K562 (cell line): ENCODE measurements at regions not wholly inside any gene's neighbourhood (a gene's known extent, or its start where the extent isn't known, plus 50 kb on each side); places are given as distances from the start of the nearest gene placed in this dataset.

Source experiments
- ATAC-seq: fragments of 200-7000 bp; cut with Tn5 transposase; 3 replicates; pipeline ENCODE4 v1.9.1; 2020; ENCODE audit warnings: moderate library complexity
- BruUV-seq: library from RNA; stranded (reverse); fragments of 400-500 nt; replicated peaks from 2 replicates; lab custom pipeline; 2021; lab: Mats Ljungman, UMichigan
- CTCF ChIA-PET: fragments of 300-600 bp; formaldehyde crosslinking; extraction: SDS; loops from one replicate; lab custom pipeline; 2021; ENCODE audit warnings: low intra/inter-chr PET ratio; lab: Yijun Ruan, JAX
- POLR2A ChIA-PET: fragments of 300-600, 350-650 bp; sonication (Branson Sonifier 250); formaldehyde crosslinking; extraction: SDS; loops from one replicate; lab custom pipeline; 2021; ENCODE audit warnings: antibody characterized with exemption, inconsistent platforms; lab: Yijun Ruan, JAX
- DNase-seq, 4 experiments: peaks; one replicate each; pipeline versions ENCODE4 v3.0.0 to v3.0.0-alpha.2; 2011 to 2018; ENCODE audit warnings: low spot score in 3 of 4, mixed read lengths in 3 of 4; ENCODE audit errors: extremely low read depth in 1 of 4
- FAIRE-seq: peaks from 2 replicates; lab custom pipeline; 2011; peaks lifted over from hg19 to GRCh38; lab: Jason Lieb, UNC
- H2AFZ ChIP-seq: 2 replicates; pipeline ENCODE4 v1.6.0; 2011; ENCODE audit warnings: low read depth, low read length, control low read depth, inconsistent platforms
- H3K27ac ChIP-seq: fragments of 200-600 bp; 3 replicates; pipeline ENCODE4 v1.8.0; 2011; ENCODE audit warnings: low read depth, mild to moderate bottlenecking, control low read depth, inconsistent platforms, low read length, moderate library complexity, mixed read lengths; ENCODE audit errors: extremely low read depth
- H3K27me3 ChIP-seq, 2 experiments: fragments of 300-600 bp in 1 of 2; 2 replicates in 1 of 2; 3 replicates in 1 of 2; pipeline versions ENCODE4 v1.6.0 to v1.8.0; 2011; ENCODE audit warnings: inconsistent platforms in 2 of 2, low read length in 2 of 2, mild to moderate bottlenecking in 1 of 2, mixed read lengths in 1 of 2, moderate library complexity in 1 of 2; ENCODE audit not compliant: control insufficient read depth in 2 of 2, insufficient read depth in 2 of 2
- H3K36me3 ChIP-seq: fragments of 300-600 bp; 3 replicates; pipeline ENCODE4 v1.8.0; 2011; ENCODE audit warnings: mild to moderate bottlenecking, low read length, inconsistent platforms; ENCODE audit not compliant: control insufficient read depth, insufficient read depth
- H3K4me1 ChIP-seq, 2 experiments: fragments of 200-600 bp in 1 of 2; replicated peaks in 1 of 2; 2 replicates in 1 of 2; 3 replicates in 1 of 2; pipeline versions ENCODE4 v1.5.1 to v1.8.0; 2011; ENCODE audit warnings: inconsistent platforms in 2 of 2, low read length in 2 of 2, mild to moderate bottlenecking in 1 of 2, mixed read lengths in 1 of 2, moderate library complexity in 1 of 2; ENCODE audit not compliant: control insufficient read depth in 2 of 2, insufficient read depth in 2 of 2
- H3K4me2 ChIP-seq: 2 replicates; pipeline ENCODE4 v1.6.1; 2011; ENCODE audit warnings: low read length, control low read depth, inconsistent platforms, mixed read lengths; ENCODE audit not compliant: insufficient read depth
- H3K4me3 ChIP-seq: fragments of 200-600 bp; sonication (generic), shearing (Covaris generic); 2 replicates; pipeline ENCODE4 v1.5.1; 2016; ENCODE audit warnings: control low read depth, inconsistent platforms
- H3K79me2 ChIP-seq: fragments of 200-600 bp; 3 replicates; pipeline ENCODE4 v1.8.0; 2011; ENCODE audit warnings: low read length, inconsistent platforms; ENCODE audit not compliant: control insufficient read depth, insufficient read depth
- H3K9ac ChIP-seq, 2 experiments: 2 replicates each; pipeline versions ENCODE4 v1.6.0 to v1.6.1; 2011; ENCODE audit warnings: low read depth in 2 of 2, low read length in 2 of 2, control low read depth in 1 of 2, inconsistent platforms in 1 of 2, mild to moderate bottlenecking in 1 of 2, mixed read lengths in 1 of 2; ENCODE audit not compliant: insufficient read depth in 1 of 2
- H3K9me1 ChIP-seq: one replicate; pipeline ENCODE4 v1.6.0; 2011; ENCODE audit warnings: inconsistent platforms, mild to moderate bottlenecking, low read length, moderate library complexity; ENCODE audit not compliant: control insufficient read depth, insufficient read depth
- H3K9me3 ChIP-seq: replicated peaks from 2 replicates; pipeline ENCODE4 v1.5.1; 2011; ENCODE audit warnings: low read depth, low read length, inconsistent platforms; ENCODE audit not compliant: control insufficient read depth, insufficient read depth
- H4K20me1 ChIP-seq: replicated peaks from 2 replicates; pipeline ENCODE4 v1.6.1; 2011; ENCODE audit warnings: low read length, inconsistent platforms, mixed read lengths; ENCODE audit not compliant: control insufficient read depth, insufficient read depth
- ASH1L ChIP-seq: fragments of 450-650 bp; IDR thresholded peaks from 2 replicates; pipeline ENCODE4 v1.6.1; 2018; ENCODE audit warnings: borderline replicate concordance, mild to moderate bottlenecking, low read depth; ENCODE audit not compliant: partially characterized antibody
- CAMTA2 ChIP-seq: fragments of 250-450 bp; sonication (Bioruptor Pico); conservative IDR thresholded peaks from 2 replicates; pipeline ENCODE4 v1.5.1; 2022
- CSDE1 ChIP-seq, 2 experiments: fragments of 450-650 bp; IDR thresholded peaks; 2 replicates each; pipeline ENCODE4 v1.6.1; 2016; ENCODE audit warnings: mild to moderate bottlenecking in 1 of 2
- FOXP1 ChIP-seq: sonication (generic); formaldehyde crosslinking; IDR thresholded peaks from 2 replicates; pipeline ENCODE4 v1.8.0; 2022; ENCODE audit warnings: mild to moderate bottlenecking, missing genetic modification reagents
- HDAC8 ChIP-seq: fragments of 450-650 bp; IDR thresholded peaks from 2 replicates; pipeline ENCODE4 v1.6.1; 2016; ENCODE audit warnings: mild to moderate bottlenecking, missing genetic modification characterization, moderate library complexity, missing compliant biosample characterization
- PHF8 ChIP-seq: fragments of 200-600 bp; sonication (generic); IDR thresholded peaks from 2 replicates; pipeline ENCODE4 v1.6.1; 2012; ENCODE audit warnings: mixed run types, mild to moderate bottlenecking, inconsistent platforms, low read length, moderate library complexity, borderline replicate concordance
- ZC3H8 ChIP-seq: fragments of 450-650 bp; IDR thresholded peaks from 2 replicates; pipeline ENCODE4 v1.6.1; 2017
- ZNF175 ChIP-seq: fragments of 200-800 bp; sonication (Bioruptor generic); IDR thresholded peaks from 2 replicates; pipeline ENCODE4 v1.6.1; 2016; ENCODE audit warnings: low read depth, mild to moderate bottlenecking, missing genetic modification characterization, missing compliant biosample characterization
- ZNF830 ChIP-seq: fragments of 250-450 bp; sonication (Bioruptor Pico); IDR thresholded peaks from 2 replicates; pipeline ENCODE4 v1.5.0; 2021; ENCODE audit warnings: mild to moderate bottlenecking
- WGBS: fragments of 100-300 bp; shearing (Covaris generic); methylation state at CpG from one replicate; pipeline ENCODE4 v1.1.6; 2016; ENCODE audit warnings: low coverage, mixed read lengths; ENCODE audit not compliant: insufficient coverage; ENCODE audit errors: missing lambda C conversion rate; 5-methylcytosine and 5-hydroxymethylcytosine counted together
- in situ Hi-C: fragments of 300-500 bp; cut with MboI; formaldehyde crosslinking; loops from 4 replicates; pipeline ENCODE4 v1.15.0; 2018; ENCODE audit warnings: inconsistent platforms, mixed read lengths
- intact Hi-C: fragments of 100-400 bp; cut with micrococcal nuclease; formaldehyde crosslinking; loops from 2 replicates; pipeline ENCODE4 v1.14.2; 2022
- TF ChIP-seq, protein P1 (sequence below): fragments of 250-450 bp; sonication (Bioruptor Pico); IDR thresholded peaks from 2 replicates; pipeline ENCODE4 v1.4.0; 2020
- TF ChIP-seq, protein P2 (sequence below): sonication (generic); formaldehyde crosslinking; IDR thresholded peaks from 2 replicates; pipeline ENCODE4 v1.8.0; 2022; ENCODE audit warnings: mild to moderate bottlenecking, missing genetic modification reagents
- TF ChIP-seq, protein P3 (sequence below): fragments of 250-450 bp; sonication (Bioruptor Pico); IDR thresholded peaks from 2 replicates; pipeline ENCODE4 v1.8.0; 2022; ENCODE audit warnings: moderate library complexity, mild to moderate bottlenecking, inconsistent platforms
- TF ChIP-seq, protein P4 (sequence below): sonication (generic); formaldehyde crosslinking; IDR thresholded peaks from 2 replicates; pipeline ENCODE4 v1.9.0; 2022; ENCODE audit warnings: mild to moderate bottlenecking, missing genetic modification reagents
- TF ChIP-seq, protein P5 (sequence below): IDR thresholded peaks from 2 replicates; pipeline ENCODE4 v1.6.1; 2014; ENCODE audit warnings: antibody characterized with exemption

DNA sequence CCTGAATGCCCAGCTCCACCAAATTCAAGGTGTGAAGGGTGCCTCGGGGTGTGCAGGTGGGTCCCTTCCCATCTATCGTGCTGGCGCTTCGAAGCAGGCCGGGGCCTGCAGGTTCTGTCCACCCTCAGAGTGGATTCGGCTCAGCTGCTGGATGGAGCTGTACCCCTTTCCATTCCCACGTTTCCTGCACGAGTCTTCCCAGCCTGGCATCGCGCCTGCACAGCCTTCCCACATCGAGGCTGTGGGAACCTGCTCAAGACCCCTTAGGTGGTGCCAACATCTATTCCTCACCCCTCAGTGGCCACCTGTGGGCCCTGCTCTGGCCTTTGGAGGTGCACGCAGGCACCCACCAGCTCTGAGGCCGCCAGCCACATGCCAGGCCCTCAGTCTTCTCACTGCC, 65.7 kb downstream of the PDCL3 start:
- no peaks in the 10 kb centered on the region for H4K20me1 ChIP-seq
- DNase-seq (no peak), ATAC-seq (no peak), FAIRE-seq (no peak)
- no peaks in the 10 kb centered on the region; a peak in 1 of 5 replicates for H3K4me1 ChIP-seq
- H3K4me2 ChIP-seq, result no peak overlapping the region
- peaks cover 18 to 61% of the 10 kb centered on the region in 2 experiments for H3K27me3 ChIP-seq
- BruUV-seq, result no TSS peak
- in situ Hi-C loops, result no loop called here
- H3K9me1 ChIP-seq, result no peaks in the 10 kb centered on the region
- POLR2A ChIA-PET, result no interaction called here
- no peak overlapping the region for H3K27ac ChIP-seq
- H3K36me3 ChIP-seq, result no peaks in the 10 kb centered on the region
- WGBS, result 1% methylated on average over 13 of the region's 13 CpGs
- intact Hi-C loops, result no loop called here
- H3K9ac ChIP-seq, result no peak overlapping the region; a peak in 1 of 4 replicates
- TF ChIP-seq CSDE1 (IDR thresholded peaks at IDR 0.05), result no peak
- TF ChIP-seq ZNF830, result no peak
- TF ChIP-seq, protein P1, sequence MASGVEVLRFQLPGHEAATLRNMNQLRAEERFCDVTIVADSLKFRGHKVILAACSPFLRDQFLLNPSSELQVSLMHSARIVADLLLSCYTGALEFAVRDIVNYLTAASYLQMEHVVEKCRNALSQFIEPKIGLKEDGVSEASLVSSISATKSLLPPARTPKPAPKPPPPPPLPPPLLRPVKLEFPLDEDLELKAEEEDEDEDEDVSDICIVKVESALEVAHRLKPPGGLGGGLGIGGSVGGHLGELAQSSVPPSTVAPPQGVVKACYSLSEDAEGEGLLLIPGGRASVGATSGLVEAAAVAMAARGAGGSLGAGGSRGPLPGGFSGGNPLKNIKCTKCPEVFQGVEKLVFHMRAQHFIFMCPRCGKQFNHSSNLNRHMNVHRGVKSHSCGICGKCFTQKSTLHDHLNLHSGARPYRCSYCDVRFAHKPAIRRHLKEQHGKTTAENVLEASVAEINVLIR (CRISPR knock-in tag), result no peak
- TF ChIP-seq ZNF175, result no peak
- no peak for TF ChIP-seq ZC3H8
- no peak for TF ChIP-seq ASH1L
- no peak for TF ChIP-seq HDAC8 (tag)
- TF ChIP-seq, protein P2, sequence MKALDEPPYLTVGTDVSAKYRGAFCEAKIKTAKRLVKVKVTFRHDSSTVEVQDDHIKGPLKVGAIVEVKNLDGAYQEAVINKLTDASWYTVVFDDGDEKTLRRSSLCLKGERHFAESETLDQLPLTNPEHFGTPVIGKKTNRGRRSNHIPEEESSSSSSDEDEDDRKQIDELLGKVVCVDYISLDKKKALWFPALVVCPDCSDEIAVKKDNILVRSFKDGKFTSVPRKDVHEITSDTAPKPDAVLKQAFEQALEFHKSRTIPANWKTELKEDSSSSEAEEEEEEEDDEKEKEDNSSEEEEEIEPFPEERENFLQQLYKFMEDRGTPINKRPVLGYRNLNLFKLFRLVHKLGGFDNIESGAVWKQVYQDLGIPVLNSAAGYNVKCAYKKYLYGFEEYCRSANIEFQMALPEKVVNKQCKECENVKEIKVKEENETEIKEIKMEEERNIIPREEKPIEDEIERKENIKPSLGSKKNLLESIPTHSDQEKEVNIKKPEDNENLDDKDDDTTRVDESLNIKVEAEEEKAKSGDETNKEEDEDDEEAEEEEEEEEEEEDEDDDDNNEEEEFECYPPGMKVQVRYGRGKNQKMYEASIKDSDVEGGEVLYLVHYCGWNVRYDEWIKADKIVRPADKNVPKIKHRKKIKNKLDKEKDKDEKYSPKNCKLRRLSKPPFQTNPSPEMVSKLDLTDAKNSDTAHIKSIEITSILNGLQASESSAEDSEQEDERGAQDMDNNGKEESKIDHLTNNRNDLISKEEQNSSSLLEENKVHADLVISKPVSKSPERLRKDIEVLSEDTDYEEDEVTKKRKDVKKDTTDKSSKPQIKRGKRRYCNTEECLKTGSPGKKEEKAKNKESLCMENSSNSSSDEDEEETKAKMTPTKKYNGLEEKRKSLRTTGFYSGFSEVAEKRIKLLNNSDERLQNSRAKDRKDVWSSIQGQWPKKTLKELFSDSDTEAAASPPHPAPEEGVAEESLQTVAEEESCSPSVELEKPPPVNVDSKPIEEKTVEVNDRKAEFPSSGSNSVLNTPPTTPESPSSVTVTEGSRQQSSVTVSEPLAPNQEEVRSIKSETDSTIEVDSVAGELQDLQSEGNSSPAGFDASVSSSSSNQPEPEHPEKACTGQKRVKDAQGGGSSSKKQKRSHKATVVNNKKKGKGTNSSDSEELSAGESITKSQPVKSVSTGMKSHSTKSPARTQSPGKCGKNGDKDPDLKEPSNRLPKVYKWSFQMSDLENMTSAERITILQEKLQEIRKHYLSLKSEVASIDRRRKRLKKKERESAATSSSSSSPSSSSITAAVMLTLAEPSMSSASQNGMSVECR (CRISPR knock-in tag), result no peak
- TF ChIP-seq FOXP1 (CRISPR knock-in tag), result no peak
- no peak for TF ChIP-seq PHF8
- TF ChIP-seq CAMTA2, result no peak
- TF ChIP-seq, protein P3, sequence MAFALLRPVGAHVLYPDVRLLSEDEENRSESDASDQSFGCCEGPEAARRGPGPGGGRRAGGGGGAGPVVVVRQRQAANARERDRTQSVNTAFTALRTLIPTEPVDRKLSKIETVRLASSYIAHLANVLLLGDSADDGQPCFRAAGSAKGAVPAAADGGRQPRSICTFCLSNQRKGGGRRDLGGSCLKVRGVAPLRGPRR (CRISPR knock-in tag), result no peak
- TF ChIP-seq, protein P4, sequence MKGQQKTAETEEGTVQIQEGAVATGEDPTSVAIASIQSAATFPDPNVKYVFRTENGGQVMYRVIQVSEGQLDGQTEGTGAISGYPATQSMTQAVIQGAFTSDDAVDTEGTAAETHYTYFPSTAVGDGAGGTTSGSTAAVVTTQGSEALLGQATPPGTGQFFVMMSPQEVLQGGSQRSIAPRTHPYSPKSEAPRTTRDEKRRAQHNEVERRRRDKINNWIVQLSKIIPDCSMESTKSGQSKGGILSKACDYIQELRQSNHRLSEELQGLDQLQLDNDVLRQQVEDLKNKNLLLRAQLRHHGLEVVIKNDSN, result no peak
- TF ChIP-seq, protein P5, sequence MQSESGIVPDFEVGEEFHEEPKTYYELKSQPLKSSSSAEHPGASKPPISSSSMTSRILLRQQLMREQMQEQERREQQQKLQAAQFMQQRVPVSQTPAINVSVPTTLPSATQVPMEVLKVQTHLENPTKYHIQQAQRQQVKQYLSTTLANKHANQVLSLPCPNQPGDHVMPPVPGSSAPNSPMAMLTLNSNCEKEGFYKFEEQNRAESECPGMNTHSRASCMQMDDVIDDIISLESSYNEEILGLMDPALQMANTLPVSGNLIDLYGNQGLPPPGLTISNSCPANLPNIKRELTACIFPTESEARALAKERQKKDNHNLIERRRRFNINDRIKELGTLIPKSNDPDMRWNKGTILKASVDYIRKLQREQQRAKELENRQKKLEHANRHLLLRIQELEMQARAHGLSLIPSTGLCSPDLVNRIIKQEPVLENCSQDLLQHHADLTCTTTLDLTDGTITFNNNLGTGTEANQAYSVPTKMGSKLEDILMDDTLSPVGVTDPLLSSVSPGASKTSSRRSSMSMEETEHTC, result no peak
- no peak overlapping the region for H3K4me3 ChIP-seq
- no peaks in the 10 kb centered on the region for H3K9me3 ChIP-seq
- no peaks in the 10 kb centered on the region for H3K79me2 ChIP-seq
- H2AFZ ChIP-seq, result no peak overlapping the region
- CTCF ChIA-PET, result no interaction called here
